SU-DHL-6 (cell line): ENCODE measurements at regions not wholly inside any gene's neighbourhood (a gene's known extent, or its start where the extent isn't known, plus 50 kb on each side); places are given as distances from the start of the nearest gene placed in this dataset.

Experiments used
- EZH2phosphoT487 ChIP-seq: fragments of 200-600 bp; sonication (generic), shearing (Covaris generic); conservative IDR thresholded peaks from 2 replicates; pipeline ENCODE4 v1.6.1; 2018; ENCODE audit warnings: mild to moderate bottlenecking, antibody characterized with exemption, low read length, moderate library complexity, mixed read lengths
- TF ChIP-seq, protein P1 (sequence below): fragments of 200-600 bp; sonication (generic); IDR thresholded peaks from one replicate; pipeline ENCODE4 v1.5.1; 2017; ENCODE audit warnings: antibody characterized with exemption, mild to moderate bottlenecking, low read length, moderate library complexity; ENCODE audit not compliant: insufficient read depth, poor library complexity, severe bottlenecking

DNA sequence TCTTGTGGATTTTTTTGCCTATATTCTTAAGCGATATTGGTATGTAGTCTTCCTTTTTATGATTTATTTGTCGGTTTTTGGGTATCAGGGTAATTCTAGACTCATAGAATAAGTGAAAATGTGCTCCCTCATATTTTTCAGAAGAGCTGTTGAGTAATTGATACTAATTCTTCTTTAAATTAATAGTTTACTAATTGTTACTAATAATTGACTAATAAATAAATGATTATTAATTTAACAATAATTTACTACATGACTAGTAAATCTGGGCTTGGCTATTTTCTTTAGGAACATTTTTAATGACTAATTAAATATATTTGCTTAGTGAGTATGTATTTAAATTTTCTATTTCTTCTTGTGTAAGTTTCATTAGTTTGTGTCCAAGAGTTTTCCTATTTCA, 325.0 kb downstream of the ADCYAP1 start:
- TF ChIP-seq, protein P1, sequence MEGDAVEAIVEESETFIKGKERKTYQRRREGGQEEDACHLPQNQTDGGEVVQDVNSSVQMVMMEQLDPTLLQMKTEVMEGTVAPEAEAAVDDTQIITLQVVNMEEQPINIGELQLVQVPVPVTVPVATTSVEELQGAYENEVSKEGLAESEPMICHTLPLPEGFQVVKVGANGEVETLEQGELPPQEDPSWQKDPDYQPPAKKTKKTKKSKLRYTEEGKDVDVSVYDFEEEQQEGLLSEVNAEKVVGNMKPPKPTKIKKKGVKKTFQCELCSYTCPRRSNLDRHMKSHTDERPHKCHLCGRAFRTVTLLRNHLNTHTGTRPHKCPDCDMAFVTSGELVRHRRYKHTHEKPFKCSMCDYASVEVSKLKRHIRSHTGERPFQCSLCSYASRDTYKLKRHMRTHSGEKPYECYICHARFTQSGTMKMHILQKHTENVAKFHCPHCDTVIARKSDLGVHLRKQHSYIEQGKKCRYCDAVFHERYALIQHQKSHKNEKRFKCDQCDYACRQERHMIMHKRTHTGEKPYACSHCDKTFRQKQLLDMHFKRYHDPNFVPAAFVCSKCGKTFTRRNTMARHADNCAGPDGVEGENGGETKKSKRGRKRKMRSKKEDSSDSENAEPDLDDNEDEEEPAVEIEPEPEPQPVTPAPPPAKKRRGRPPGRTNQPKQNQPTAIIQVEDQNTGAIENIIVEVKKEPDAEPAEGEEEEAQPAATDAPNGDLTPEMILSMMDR = no peak
- TF ChIP-seq EZH2phosphoT487 = no peak
